ENCODE measurements at regions not wholly inside any gene's neighbourhood (a gene's known extent, or its start where the extent isn't known, plus 50 kb on each side); places are given as distances from the start of the nearest gene placed in this dataset.

DNA sequence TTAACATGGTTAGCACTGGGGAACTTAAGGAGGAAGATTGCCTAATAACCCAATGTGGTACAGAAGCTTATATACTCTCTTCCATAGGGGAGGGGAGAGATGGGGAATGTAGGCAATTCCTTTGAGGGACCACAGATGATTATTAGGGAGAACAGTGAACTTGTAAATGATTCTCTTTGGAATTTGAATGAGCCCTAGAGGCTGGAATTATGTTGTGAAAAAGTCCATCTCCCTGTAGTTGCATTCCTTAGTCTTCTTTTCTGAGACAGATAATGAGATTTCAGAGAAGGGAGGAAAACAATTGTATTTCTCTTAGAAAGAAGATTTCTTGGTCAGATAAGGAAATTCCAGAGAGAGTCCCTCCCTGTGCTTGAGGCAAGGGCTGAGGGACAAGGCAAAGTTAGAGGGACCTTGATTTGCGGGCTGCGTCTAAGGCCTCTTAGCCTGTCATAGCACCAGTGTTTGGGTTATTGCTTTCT lies 89.0 kb upstream of the HMCN1 start:
- TF ChIP-seq CTCF (IDR thresholded peaks at IDR 0.05) (no peak), POLR2A (IDR thresholded peaks at IDR 0.05) (no peak)
